NB4 (cell line): ENCODE measurements at regions not wholly inside any gene's neighbourhood (a gene's known extent, or its start where the extent isn't known, plus 50 kb on each side); places are given as distances from the start of the nearest gene placed in this dataset.

Experiments used
- CTCF ChIP-seq: IDR thresholded peaks from one replicate; pipeline ENCODE4 v1.5.1; 2012; ENCODE audit warnings: low read depth, low read length
- MYC ChIP-seq: IDR thresholded peaks from 2 replicates; pipeline ENCODE4 v1.6.1; 2011; ENCODE audit warnings: low read depth, low read length
- POLR2A ChIP-seq: IDR thresholded peaks from 2 replicates; pipeline ENCODE4 v1.6.1; 2011; ENCODE audit warnings: mild to moderate bottlenecking; ENCODE audit not compliant: insufficient read length; ENCODE audit errors: extremely low read depth
- TF ChIP-seq, protein P1 (sequence below): IDR thresholded peaks from 2 replicates; pipeline ENCODE4 v1.6.1; 2011; ENCODE audit warnings: low read depth, low read length

DNA sequence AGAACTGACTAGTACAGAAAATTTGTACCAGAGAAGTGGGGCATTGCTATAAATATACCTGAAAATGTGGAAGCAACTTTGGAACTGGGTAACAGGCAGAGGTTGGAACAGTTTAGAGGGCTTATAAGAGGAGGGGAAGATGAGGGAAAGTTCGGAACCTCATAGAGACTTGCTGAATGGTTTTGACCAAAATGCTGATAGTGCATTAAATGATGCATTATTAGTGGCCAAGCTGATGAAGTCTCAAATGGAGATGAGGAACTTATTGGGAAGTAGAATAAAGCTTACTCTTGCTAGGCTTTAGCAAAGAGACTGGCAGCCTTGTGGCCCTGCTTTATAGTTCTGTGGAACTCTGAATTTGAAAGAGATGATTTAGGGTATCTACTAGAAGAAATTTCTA lies 189.8 kb downstream of the FGF10 start:
- TF ChIP-seq CTCF: no peak
- TF ChIP-seq POLR2A: no peak
- TF ChIP-seq, protein P1, sequence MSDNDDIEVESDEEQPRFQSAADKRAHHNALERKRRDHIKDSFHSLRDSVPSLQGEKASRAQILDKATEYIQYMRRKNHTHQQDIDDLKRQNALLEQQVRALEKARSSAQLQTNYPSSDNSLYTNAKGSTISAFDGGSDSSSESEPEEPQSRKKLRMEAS: no peak
- TF ChIP-seq MYC: no peak
